GM12873 (cell line): ENCODE measurements at regions not wholly inside any gene's neighbourhood (a gene's known extent, or its start where the extent isn't known, plus 50 kb on each side); places are given as distances from the start of the nearest gene placed in this dataset.

Source experiments
- TF ChIP-seq, protein P1 (sequence below): IDR thresholded peaks from 2 replicates; pipeline ENCODE4 v1.5.1; 2012; ENCODE audit warnings: low read depth, mild to moderate bottlenecking, moderate library complexity, low read length, control low read depth; ENCODE audit not compliant: insufficient read depth; ENCODE audit errors: missing control alignments

GRCh38 chr5:110940136-110940535 is 131.4 kb upstream of the TSLP start:
- TF ChIP-seq, protein P1, sequence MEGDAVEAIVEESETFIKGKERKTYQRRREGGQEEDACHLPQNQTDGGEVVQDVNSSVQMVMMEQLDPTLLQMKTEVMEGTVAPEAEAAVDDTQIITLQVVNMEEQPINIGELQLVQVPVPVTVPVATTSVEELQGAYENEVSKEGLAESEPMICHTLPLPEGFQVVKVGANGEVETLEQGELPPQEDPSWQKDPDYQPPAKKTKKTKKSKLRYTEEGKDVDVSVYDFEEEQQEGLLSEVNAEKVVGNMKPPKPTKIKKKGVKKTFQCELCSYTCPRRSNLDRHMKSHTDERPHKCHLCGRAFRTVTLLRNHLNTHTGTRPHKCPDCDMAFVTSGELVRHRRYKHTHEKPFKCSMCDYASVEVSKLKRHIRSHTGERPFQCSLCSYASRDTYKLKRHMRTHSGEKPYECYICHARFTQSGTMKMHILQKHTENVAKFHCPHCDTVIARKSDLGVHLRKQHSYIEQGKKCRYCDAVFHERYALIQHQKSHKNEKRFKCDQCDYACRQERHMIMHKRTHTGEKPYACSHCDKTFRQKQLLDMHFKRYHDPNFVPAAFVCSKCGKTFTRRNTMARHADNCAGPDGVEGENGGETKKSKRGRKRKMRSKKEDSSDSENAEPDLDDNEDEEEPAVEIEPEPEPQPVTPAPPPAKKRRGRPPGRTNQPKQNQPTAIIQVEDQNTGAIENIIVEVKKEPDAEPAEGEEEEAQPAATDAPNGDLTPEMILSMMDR = no peak

DNA sequence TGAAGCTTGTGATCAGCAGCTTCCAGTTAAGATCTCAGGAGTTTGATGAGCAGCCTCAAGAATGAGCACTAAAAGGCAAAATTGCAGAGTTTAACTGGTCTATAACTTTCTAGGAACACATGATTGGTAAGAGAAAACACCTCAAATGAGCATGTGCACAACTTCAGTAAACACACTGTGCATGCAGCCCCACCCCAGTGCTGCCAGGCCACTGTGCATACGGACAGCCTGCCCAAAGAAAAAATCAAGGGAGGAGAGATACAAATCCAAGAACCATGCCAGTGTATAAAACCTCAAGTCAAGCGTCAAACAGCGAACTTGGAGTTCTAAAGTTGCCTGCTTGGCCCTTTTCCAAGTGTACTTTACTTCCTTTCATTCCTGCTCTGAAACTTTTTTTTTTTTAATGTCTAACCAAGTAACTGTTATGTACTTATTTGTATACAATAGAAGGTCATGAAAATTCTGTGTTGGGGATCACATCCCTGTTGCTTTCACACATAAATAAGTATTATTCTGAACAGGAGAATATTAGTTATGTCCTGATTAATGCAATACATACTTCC is 125.6 kb upstream of the TSLP start:
- TF ChIP-seq, protein P1 = no peak

DNA sequence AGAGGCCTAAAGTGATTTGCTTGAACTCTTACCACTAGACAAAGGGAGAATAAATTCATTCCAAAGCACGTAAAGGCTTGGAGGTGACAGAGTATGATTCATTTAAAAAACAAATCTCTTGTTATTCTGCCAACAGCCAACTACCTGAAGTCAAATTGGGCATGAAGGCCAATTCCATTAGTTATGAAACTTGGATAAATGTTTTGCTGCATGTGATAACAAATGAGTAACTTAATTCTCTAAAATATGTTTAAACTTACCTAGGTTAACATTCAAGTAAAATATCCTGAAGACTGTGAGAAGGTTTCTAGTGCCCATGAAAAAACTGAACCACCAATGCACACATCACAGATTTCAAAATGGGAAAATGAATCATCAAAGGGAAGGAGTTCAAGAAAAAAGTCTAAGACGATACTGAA is 120.1 kb upstream of the TSLP start:
- TF ChIP-seq, protein P1 = no peak

GRCh38 chr5:110956280-110956912 is 115.1 kb upstream of the TSLP start:
- TF ChIP-seq, protein P1 = no peak

DNA sequence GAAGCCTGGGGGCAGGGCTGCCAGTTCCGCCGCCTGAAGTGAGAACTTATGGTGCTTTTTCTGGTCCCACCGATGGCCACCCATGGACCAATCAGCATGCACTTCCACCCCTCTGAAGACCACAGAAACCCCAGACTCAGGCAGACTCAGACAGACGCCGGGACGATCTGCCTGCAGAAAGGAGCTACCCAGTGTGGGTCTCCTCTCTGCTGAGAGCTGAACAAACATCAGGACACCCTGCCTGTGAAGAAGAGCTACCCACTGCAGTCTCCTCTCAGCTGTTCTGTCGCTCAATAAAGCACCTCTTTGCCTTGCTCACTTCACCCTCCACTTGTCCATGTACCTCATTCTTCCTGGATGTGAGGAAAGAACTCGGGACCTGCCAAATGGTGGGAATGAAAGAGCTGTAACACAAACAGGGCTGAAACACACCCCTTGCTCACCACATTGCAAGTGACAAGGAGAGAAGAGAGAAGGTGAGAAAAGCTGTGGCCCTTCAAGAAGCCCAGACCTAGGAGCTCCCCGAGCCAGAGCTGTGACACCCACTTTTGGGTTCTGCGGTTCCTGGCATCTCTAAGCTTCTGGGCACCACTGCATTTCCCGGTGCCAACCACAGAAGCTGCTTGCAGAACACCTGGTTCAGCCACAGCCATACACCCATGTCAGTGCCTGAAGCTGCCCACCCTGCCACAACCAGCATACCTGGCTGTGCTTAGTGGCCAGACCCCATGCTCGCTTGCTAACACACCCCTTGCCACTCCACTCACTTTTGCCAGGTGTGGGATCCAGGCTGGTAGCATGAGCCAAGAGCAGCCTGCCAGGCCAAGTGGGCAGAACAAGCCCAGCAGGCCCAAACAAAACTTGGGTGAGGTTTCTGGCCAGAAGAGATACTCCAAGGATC is 114.3 kb upstream of the TSLP start:
- TF ChIP-seq, protein P1 = no peak

- TF ChIP-seq, protein P1 = no peak
Observed at GRCh38 chr5:110957934-110958333, 113.6 kb upstream of the TSLP start.

GRCh38 chr5:110963495-110963894 is 108.0 kb upstream of the TSLP start:
- TF ChIP-seq, protein P1 = no peak
